Mesenchymal stem cell (in vitro differentiated cells and primary cell): ENCODE measurements at regions not wholly inside any gene's neighbourhood (a gene's known extent, or its start where the extent isn't known, plus 50 kb on each side); places are given as distances from the start of the nearest gene placed in this dataset.

Experiments
- DNase-seq: peaks from one replicate; pipeline ENCODE4 v3.0.0-alpha.2; 2013
- H2AFZ ChIP-seq: one replicate; pipeline ENCODE4 v1.6.1; 2013; ENCODE audit warnings: low read depth, mild to moderate bottlenecking, control low read depth, inconsistent platforms, low read length, moderate library complexity
- H2AK5ac ChIP-seq: 2 replicates; pipeline ENCODE4 v1.6.1; 2013; ENCODE audit warnings: low read length, moderate library complexity, mild to moderate bottlenecking, inconsistent platforms; ENCODE audit not compliant: severe bottlenecking
- H2BK120ac ChIP-seq: one replicate; pipeline ENCODE4 v1.6.1; 2013; ENCODE audit warnings: low read depth, mild to moderate bottlenecking, inconsistent platforms, low read length, moderate library complexity
- H2BK12ac ChIP-seq, 2 experiments: one replicate each; pipeline ENCODE4 v1.6.1; 2013; ENCODE audit warnings: inconsistent platforms in 2 of 2, low read length in 2 of 2, mild to moderate bottlenecking in 2 of 2, moderate library complexity in 2 of 2, control low read depth in 1 of 2
- H2BK15ac ChIP-seq: one replicate; pipeline ENCODE4 v1.6.1; 2013; ENCODE audit warnings: mild to moderate bottlenecking, low read depth, inconsistent platforms; ENCODE audit not compliant: poor library complexity, severe bottlenecking
- H2BK5ac ChIP-seq: 2 replicates; pipeline ENCODE4 v1.6.1; 2013; ENCODE audit warnings: low read depth, mild to moderate bottlenecking, low read length, control low read depth, inconsistent platforms; ENCODE audit not compliant: poor library complexity, severe bottlenecking
- H3K14ac ChIP-seq, 2 experiments: one replicate each; pipeline ENCODE4 v1.6.1; 2013; ENCODE audit warnings: inconsistent platforms in 2 of 2, low read length in 2 of 2, control low read depth in 1 of 2, mild to moderate bottlenecking in 1 of 2, moderate library complexity in 1 of 2
- H3K18ac ChIP-seq, 2 experiments: one replicate each; pipeline ENCODE4 v1.6.1; 2013; ENCODE audit warnings: inconsistent platforms in 2 of 2, low read length in 2 of 2, control low read depth in 1 of 2, low read depth in 1 of 2, mild to moderate bottlenecking in 1 of 2
- H3K23ac ChIP-seq, 2 experiments: one replicate each; pipeline ENCODE4 v1.6.1; 2013; ENCODE audit warnings: inconsistent platforms in 2 of 2, low read length in 2 of 2, mild to moderate bottlenecking in 2 of 2, moderate library complexity in 2 of 2, control low read depth in 1 of 2
- H3K27ac ChIP-seq: 2 replicates; pipeline ENCODE4 v1.5.1; 2013; ENCODE audit warnings: mild to moderate bottlenecking, moderate library complexity, low read length, control low read depth, inconsistent platforms; ENCODE audit not compliant: poor library complexity, severe bottlenecking
- H3K27me3 ChIP-seq, 2 experiments: 2 replicates each; pipeline versions ENCODE4 v1.6.1 to v1.7.0; 2013; ENCODE audit warnings: low read length in 2 of 2, mild to moderate bottlenecking in 2 of 2, moderate library complexity in 2 of 2, control low read depth in 1 of 2, inconsistent platforms in 1 of 2; ENCODE audit not compliant: control insufficient read depth in 1 of 2, insufficient read depth in 1 of 2
- H3K36me3 ChIP-seq, 2 experiments: 2 replicates each; pipeline versions ENCODE4 v1.6.1 to v1.7.0; 2013; ENCODE audit warnings: low read length in 2 of 2, control low read depth in 1 of 2, inconsistent platforms in 1 of 2, low read depth in 1 of 2, mild to moderate bottlenecking in 1 of 2; ENCODE audit not compliant: insufficient read depth in 2 of 2, control insufficient read depth in 1 of 2
- H3K4ac ChIP-seq, 2 experiments: one replicate each; pipeline ENCODE4 v1.6.1; 2013; ENCODE audit warnings: inconsistent platforms in 2 of 2, low read length in 2 of 2, mild to moderate bottlenecking in 2 of 2, moderate library complexity in 2 of 2, control low read depth in 1 of 2, low read depth in 1 of 2
- H3K4me1 ChIP-seq: 2 replicates; pipeline ENCODE4 v1.6.1; 2013; ENCODE audit warnings: low read depth, low read length, control low read depth; ENCODE audit not compliant: control insufficient read depth, insufficient read depth
- H3K4me2 ChIP-seq: 2 replicates; pipeline ENCODE4 v1.6.1; 2013; ENCODE audit warnings: low read length, mild to moderate bottlenecking, inconsistent platforms; ENCODE audit not compliant: poor library complexity, severe bottlenecking
- H3K4me3 ChIP-seq, 2 experiments: 2 replicates each; pipeline versions ENCODE4 v1.5.1 to v1.7.0; 2013; ENCODE audit warnings: low read length in 2 of 2, mild to moderate bottlenecking in 2 of 2, control low read depth in 1 of 2, low read depth in 1 of 2; ENCODE audit not compliant: insufficient read depth in 1 of 2
- H3K79me1 ChIP-seq: replicated peaks from 2 replicates; pipeline ENCODE4 v1.6.1; 2013; ENCODE audit warnings: mild to moderate bottlenecking, control low read depth, low read length, inconsistent platforms; ENCODE audit not compliant: poor library complexity, severe bottlenecking
- H3K9ac ChIP-seq: 2 replicates; pipeline ENCODE4 v1.7.0; 2013; ENCODE audit warnings: mild to moderate bottlenecking, low read length, moderate library complexity
- H3K9me3 ChIP-seq: 2 replicates; pipeline ENCODE4 v1.7.0; 2013; ENCODE audit warnings: mild to moderate bottlenecking, low read length; ENCODE audit not compliant: control insufficient read depth
- H4K8ac ChIP-seq: one replicate; pipeline ENCODE4 v1.6.1; 2013; ENCODE audit warnings: inconsistent platforms, mild to moderate bottlenecking, low read length, moderate library complexity
- H4K91ac ChIP-seq: one replicate; pipeline ENCODE4 v1.6.1; 2013; ENCODE audit warnings: mild to moderate bottlenecking, low read length, inconsistent platforms
- WGBS: methylation state at CpG from one replicate; pipeline ENCODE4 v1.1.7; 2013; ENCODE audit warnings: mixed read lengths; 5-methylcytosine and 5-hydroxymethylcytosine counted together

GRCh38 chr2:134119713-134120405, 134.0 kb upstream of the MGAT5 start:
- H3K14ac ChIP-seq = peak overlapping the region in 1 of 2 experiments; percentile 83
- peak overlapping the region; percentile 81 for H2BK15ac ChIP-seq
- no peaks in the 10 kb centered on the region for H3K36me3 ChIP-seq
- peak overlapping the region; percentile 82 for H3K9ac ChIP-seq
- H3K18ac ChIP-seq = peak overlapping the region; percentile 88 to 95
- no peaks in the 10 kb centered on the region for H3K27me3 ChIP-seq
- peak overlapping the region; percentile 35 for H4K8ac ChIP-seq
- H2AK5ac ChIP-seq = no peak overlapping the region
- H3K79me1 ChIP-seq = peaks cover 18% of the 10 kb centered on the region
- H2AFZ ChIP-seq = peak overlapping the region; percentile 89
- H2BK12ac ChIP-seq = peak overlapping the region in 1 of 2 experiments; percentile 86
- peaks cover 18% of the 10 kb centered on the region for H3K4me1 ChIP-seq
- WGBS = 0% methylated on average over 44 of the region's 81 CpGs
- peak overlapping the region; percentile 11 for H4K91ac ChIP-seq
- no peaks in the 10 kb centered on the region for H3K9me3 ChIP-seq
- H2BK5ac ChIP-seq = no peak overlapping the region
- H3K4ac ChIP-seq = peak overlapping the region in 1 of 2 experiments; percentile 67
- peak overlapping the region; percentile 79 to 84 for H3K23ac ChIP-seq
- DNase-seq = peak; percentile 94
- H3K4me3 ChIP-seq = peak overlapping the region; percentile 80 to 86
- peak overlapping the region; percentile 11 for H2BK120ac ChIP-seq
- peak overlapping the region; percentile 74 for H3K4me2 ChIP-seq
- H3K27ac ChIP-seq = peak overlapping the region; percentile 81

- H2BK12ac ChIP-seq = peak overlapping the region in 1 of 2 experiments; percentile 55
- H3K4me3 ChIP-seq = peak overlapping the region; percentile 80 to 86
- peaks cover 18% of the 10 kb centered on the region for H3K4me1 ChIP-seq
- H2BK120ac ChIP-seq = peak overlapping the region; percentile 11
- H3K18ac ChIP-seq = peak overlapping the region; percentile 88 to 95
- H2BK15ac ChIP-seq = peak overlapping the region; percentile 81
- H3K79me1 ChIP-seq = peaks cover 20% of the 10 kb centered on the region
- H4K8ac ChIP-seq = peak overlapping the region; percentile 35
- H3K27ac ChIP-seq = peak overlapping the region; percentile 40
- H3K14ac ChIP-seq = peak overlapping the region in 1 of 2 experiments; percentile 83
- peak overlapping the region; percentile 74 for H3K4me2 ChIP-seq
- WGBS = 0% methylated on average over 20 of the region's 37 CpGs
- peak overlapping the region; percentile 82 for H3K9ac ChIP-seq
- H4K91ac ChIP-seq = peak overlapping the region; percentile 30
- no peaks in the 10 kb centered on the region for H3K9me3 ChIP-seq
- H3K23ac ChIP-seq = peak overlapping the region; percentile 79 to 84
- DNase-seq = no peak
- H2BK5ac ChIP-seq = no peak overlapping the region
- peak overlapping the region in 1 of 2 experiments; percentile 6 for H3K4ac ChIP-seq
- no peak overlapping the region for H2AK5ac ChIP-seq
- H2AFZ ChIP-seq = peak overlapping the region; percentile 89
- no peaks in the 10 kb centered on the region for H3K27me3 ChIP-seq
- no peaks in the 10 kb centered on the region for H3K36me3 ChIP-seq
These were observed 133.5 kb upstream of the MGAT5 start for GRCh38 chr2:134120406-134120732.

- no peak overlapping the region for H3K27ac ChIP-seq
- WGBS = under 1% methylated on average over 77 of the region's 84 CpGs
- H3K4me1 ChIP-seq = peaks cover 18% of the 10 kb centered on the region
- peak overlapping the region in 1 of 2 experiments; percentile 84 for H3K23ac ChIP-seq
- peak overlapping the region; percentile 30 for H4K91ac ChIP-seq
- peak overlapping the region; percentile 82 for H3K9ac ChIP-seq
- peak overlapping the region; percentile 29 to 33 for H2BK12ac ChIP-seq
- H3K27me3 ChIP-seq = no peaks in the 10 kb centered on the region
- peak overlapping the region; percentile 44 to 46 for H3K4ac ChIP-seq
- H3K4me2 ChIP-seq = peak overlapping the region; percentile 74
- peak overlapping the region; percentile 76 for H4K8ac ChIP-seq
- H2BK120ac ChIP-seq = peak overlapping the region; percentile 91
- H2BK15ac ChIP-seq = peak overlapping the region; percentile 96
- DNase-seq = peak; percentile 80
- peak overlapping the region; percentile 80 to 86 for H3K4me3 ChIP-seq
- no peaks in the 10 kb centered on the region for H3K9me3 ChIP-seq
- peaks cover 23% of the 10 kb centered on the region for H3K79me1 ChIP-seq
- peak overlapping the region; percentile 88 to 95 for H3K18ac ChIP-seq
- peak overlapping the region in 1 of 2 experiments; percentile 83 for H3K14ac ChIP-seq
- H2AK5ac ChIP-seq = no peak overlapping the region
- H2BK5ac ChIP-seq = no peak overlapping the region
- peak overlapping the region; percentile 65 for H2AFZ ChIP-seq
- H3K36me3 ChIP-seq = no peaks in the 10 kb centered on the region
These were observed 132.9 kb upstream of the MGAT5 start for GRCh38 chr2:134120733-134121630.

GRCh38 chr2:134122610-134123009, 131.3 kb upstream of the MGAT5 start:
- Histone ChIP-seq H3K23ac (no peak overlapping the region), H2AK5ac (no peak overlapping the region)
- WGBS = 44% methylated on average over 1 of the region's 3 CpGs

More at GRCh38 chr2:134122610-134123009, 131.3 kb upstream of the MGAT5 start:
- Histone ChIP-seq H3K27ac (no peak overlapping the region), H3K36me3 (no peaks in the 10 kb centered on the region), H2AFZ (no peak overlapping the region), H3K14ac (no peak overlapping the region), H4K8ac (no peak overlapping the region), H3K18ac (no peak overlapping the region), H3K9ac (no peak overlapping the region), H2BK12ac (no peak overlapping the region), H4K91ac (no peak overlapping the region), H2BK120ac (peak overlapping the region; percentile 67), H3K4me3 (no peak overlapping the region), H3K27me3 (no peaks in the 10 kb centered on the region), H3K4ac (no peak overlapping the region), H3K79me1 (peaks cover 28% of the 10 kb centered on the region), H3K9me3 (no peaks in the 10 kb centered on the region), H3K4me2 (no peak overlapping the region), H2BK15ac (no peak overlapping the region), H3K4me1 (peaks cover 18% of the 10 kb centered on the region), H2BK5ac (no peak overlapping the region)
- no peak for DNase-seq
